PC-9 (cell line): ENCODE measurements at regions not wholly inside any gene's neighbourhood (a gene's known extent, or its start where the extent isn't known, plus 50 kb on each side); places are given as distances from the start of the nearest gene placed in this dataset.

ENCODE experiments used
- BruUV-seq: library from RNA; stranded (reverse); fragments of 400-500 nt; replicated peaks from 2 replicates; lab custom pipeline; 2021; lab: Mats Ljungman, UMichigan
- CTCF ChIA-PET: fragments of 300-600 bp; sonication (Branson Sonifier 250); formaldehyde crosslinking; loops from one replicate; lab custom pipeline; 2022; ENCODE audit warnings: antibody characterized with exemption; lab: Charles Lee
- POLR2A ChIA-PET: fragments of 300-600 bp; sonication (Branson Sonifier 250); formaldehyde crosslinking; loops from one replicate; lab custom pipeline; 2022; ENCODE audit warnings: antibody characterized with exemption; ENCODE audit not compliant: unreplicated experiment; lab: Charles Lee
- DNase-seq, 2 experiments: peaks; one replicate each; pipeline versions ENCODE4 v3.0.0 to v3.0.0-alpha.2; 2015 to 2022; ENCODE audit warnings: mixed read lengths in 1 of 2
- H2AFZ ChIP-seq: fragments of 200-600 bp; sonication (generic); 2 replicates; pipeline ENCODE4 v1.8.1; 2017; ENCODE audit warnings: antibody characterized with exemption
- H3F3A ChIP-seq: fragments of 200-600 bp; sonication (generic); 2 replicates; pipeline ENCODE4 v1.8.1; 2017; ENCODE audit warnings: antibody characterized with exemption, mild to moderate bottlenecking, low read depth; ENCODE audit not compliant: insufficient read depth
- H3K27ac ChIP-seq: fragments of 200-600 bp; sonication (generic); 2 replicates; pipeline ENCODE4 v1.6.1; 2016; ENCODE audit warnings: mixed run types
- H3K27me3 ChIP-seq: fragments of 200-600 bp; sonication (generic); 2 replicates; pipeline ENCODE4 v1.6.1; 2016; ENCODE audit warnings: low read depth, mixed run types; ENCODE audit not compliant: insufficient read depth
- H3K36me3 ChIP-seq: fragments of 200-600 bp; sonication (generic); 2 replicates; pipeline ENCODE4 v1.6.1; 2016; ENCODE audit warnings: low read depth, mixed run types
- H3K4me1 ChIP-seq: fragments of 200-600 bp; sonication (generic); replicated peaks from 2 replicates; pipeline ENCODE4 v1.6.1; 2016; ENCODE audit warnings: mixed run types; ENCODE audit not compliant: insufficient read depth
- H3K4me2 ChIP-seq: fragments of 200-600 bp; sonication (generic); 2 replicates; pipeline ENCODE4 v1.6.1; 2017; ENCODE audit warnings: mixed run types
- H3K4me3 ChIP-seq: fragments of 200-600 bp; sonication (generic); 2 replicates; pipeline ENCODE4 v1.6.1; 2016; ENCODE audit warnings: mixed run types
- H3K79me2 ChIP-seq: fragments of 200-600 bp; sonication (generic); 2 replicates; pipeline ENCODE4 v1.6.1; 2017; ENCODE audit warnings: low read depth, mixed run types
- H3K9me2 ChIP-seq: fragments of 200-600 bp; sonication (generic); 2 replicates; pipeline ENCODE4 v1.8.1; 2017; ENCODE audit warnings: mild to moderate bottlenecking; ENCODE audit not compliant: insufficient read depth
- H3K9me3 ChIP-seq: fragments of 200-600 bp; sonication (generic); 2 replicates; pipeline ENCODE4 v1.8.1; 2016; ENCODE audit warnings: low read depth; ENCODE audit not compliant: insufficient read depth
- H4K20me1 ChIP-seq: fragments of 200-600 bp; sonication (generic); 2 replicates; pipeline ENCODE4 v1.8.1; 2017; ENCODE audit not compliant: insufficient read depth
- EZH2 ChIP-seq: fragments of 200-600 bp; sonication (generic); IDR thresholded peaks from 2 replicates; pipeline ENCODE4 v1.8.0; 2017; ENCODE audit warnings: antibody characterized with exemption, low read depth
- intact Hi-C: fragments of 100-400 bp; cut with micrococcal nuclease; formaldehyde crosslinking; loops from one replicate; pipeline ENCODE4 v1.10.0; 2022; ENCODE audit not compliant: unreplicated experiment
- TF ChIP-seq, protein P1 (sequence below): fragments of 200-600 bp; sonication (generic); conservative IDR thresholded peaks from 2 replicates; pipeline ENCODE4 v1.6.1; 2017; ENCODE audit warnings: mixed run types, antibody characterized with exemption, mild to moderate bottlenecking, moderate library complexity

DNA sequence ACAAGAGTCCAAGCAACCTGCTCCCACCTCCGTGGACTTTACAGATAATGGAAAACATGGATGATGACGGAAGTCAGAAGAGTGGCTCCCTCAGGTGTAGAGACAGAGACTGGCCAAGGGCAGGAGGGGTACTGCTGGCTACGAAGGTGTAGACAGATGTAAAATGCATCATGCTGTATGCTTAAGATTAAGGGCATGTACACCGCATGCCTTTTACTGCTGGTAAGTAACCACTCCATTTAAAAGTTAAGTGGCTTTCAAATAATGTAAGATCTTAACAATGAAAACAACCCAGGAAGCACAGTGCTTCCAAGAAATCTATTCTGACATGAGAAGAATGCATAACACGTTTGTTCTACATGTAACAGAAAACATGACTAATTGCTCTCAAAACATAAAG lies 76.9 kb upstream of the FAM9B start:
- DNase-seq: no peak
- no TSS peak for BruUV-seq
- H3K27me3 ChIP-seq: no peaks in the 10 kb centered on the region
- H4K20me1 ChIP-seq: no peaks in the 10 kb centered on the region
- ChIA-PET CTCF (no interaction called here), POLR2A (no interaction called here)
- no peak overlapping the region for H3K4me3 ChIP-seq
- TF ChIP-seq EZH2: no peak
- TF ChIP-seq, protein P1, sequence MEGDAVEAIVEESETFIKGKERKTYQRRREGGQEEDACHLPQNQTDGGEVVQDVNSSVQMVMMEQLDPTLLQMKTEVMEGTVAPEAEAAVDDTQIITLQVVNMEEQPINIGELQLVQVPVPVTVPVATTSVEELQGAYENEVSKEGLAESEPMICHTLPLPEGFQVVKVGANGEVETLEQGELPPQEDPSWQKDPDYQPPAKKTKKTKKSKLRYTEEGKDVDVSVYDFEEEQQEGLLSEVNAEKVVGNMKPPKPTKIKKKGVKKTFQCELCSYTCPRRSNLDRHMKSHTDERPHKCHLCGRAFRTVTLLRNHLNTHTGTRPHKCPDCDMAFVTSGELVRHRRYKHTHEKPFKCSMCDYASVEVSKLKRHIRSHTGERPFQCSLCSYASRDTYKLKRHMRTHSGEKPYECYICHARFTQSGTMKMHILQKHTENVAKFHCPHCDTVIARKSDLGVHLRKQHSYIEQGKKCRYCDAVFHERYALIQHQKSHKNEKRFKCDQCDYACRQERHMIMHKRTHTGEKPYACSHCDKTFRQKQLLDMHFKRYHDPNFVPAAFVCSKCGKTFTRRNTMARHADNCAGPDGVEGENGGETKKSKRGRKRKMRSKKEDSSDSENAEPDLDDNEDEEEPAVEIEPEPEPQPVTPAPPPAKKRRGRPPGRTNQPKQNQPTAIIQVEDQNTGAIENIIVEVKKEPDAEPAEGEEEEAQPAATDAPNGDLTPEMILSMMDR: no peak
- intact Hi-C loops: no loop called here
- no peak overlapping the region for H2AFZ ChIP-seq
- H3K27ac ChIP-seq: no peak overlapping the region
- no peaks in the 10 kb centered on the region for H3K4me1 ChIP-seq
- no peaks in the 10 kb centered on the region for H3K9me3 ChIP-seq
- no peaks in the 10 kb centered on the region for H3K79me2 ChIP-seq
- no peaks in the 10 kb centered on the region for H3F3A ChIP-seq
- H3K4me2 ChIP-seq: no peak overlapping the region
- no peaks in the 10 kb centered on the region for H3K36me3 ChIP-seq
- no peaks in the 10 kb centered on the region for H3K9me2 ChIP-seq

DNA sequence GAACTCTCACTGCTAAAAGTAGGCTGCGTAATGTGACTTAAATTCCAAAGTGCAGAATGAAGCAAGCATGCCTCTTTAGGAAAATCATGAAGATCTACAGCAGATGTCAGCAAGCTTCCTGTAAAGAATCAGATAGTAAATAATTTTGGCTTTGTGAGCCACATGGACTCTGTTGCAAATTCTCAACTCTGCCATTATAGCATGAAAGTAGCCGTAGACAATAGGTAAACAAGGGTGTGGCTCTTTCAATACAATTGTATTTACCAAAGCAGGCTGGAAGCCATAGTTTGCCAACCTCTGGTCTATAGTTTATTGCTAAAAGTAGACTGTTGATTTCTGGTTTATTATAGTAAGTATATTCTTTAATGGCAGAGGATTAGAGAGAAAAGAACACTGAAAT lies 80.3 kb upstream of the FAM9B start:
- CTCF ChIA-PET: no interaction called here
- Histone ChIP-seq H3F3A (no peaks in the 10 kb centered on the region), H3K27me3 (no peaks in the 10 kb centered on the region)

DNA sequence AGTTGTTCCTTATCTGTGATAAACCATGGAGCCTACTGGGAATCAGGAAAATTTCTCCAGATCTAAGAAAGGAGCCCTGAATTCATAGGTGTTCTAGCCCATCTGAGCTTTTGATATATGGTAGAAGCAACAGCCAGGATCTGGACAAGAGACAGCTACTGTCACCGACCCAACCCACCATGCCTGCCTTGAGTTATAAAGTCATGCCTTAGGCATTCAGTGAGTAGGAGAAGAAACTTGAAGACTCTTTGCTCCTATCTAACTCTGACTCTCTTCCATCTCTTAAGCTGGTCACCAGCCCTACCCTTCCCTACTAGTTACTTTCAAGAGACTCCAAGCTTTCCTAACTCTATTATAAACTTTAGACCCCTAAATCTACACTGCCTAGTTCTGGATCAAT lies 83.9 kb upstream of the FAM9B start:
- H4K20me1 ChIP-seq: no peaks in the 10 kb centered on the region
- intact Hi-C loops: no loop called here
- no peaks in the 10 kb centered on the region for H3K9me3 ChIP-seq
- H3K27ac ChIP-seq: no peak overlapping the region
- CTCF ChIA-PET: no interaction called here
- BruUV-seq: no TSS peak
- no peaks in the 10 kb centered on the region for H3K9me2 ChIP-seq
- H3K4me2 ChIP-seq: no peak overlapping the region
- no peaks in the 10 kb centered on the region for H3K27me3 ChIP-seq
- no peak overlapping the region for H3K4me3 ChIP-seq
- H2AFZ ChIP-seq: no peak overlapping the region
- TF ChIP-seq, protein P1: no peak
- TF ChIP-seq EZH2: no peak
- H3K36me3 ChIP-seq: no peaks in the 10 kb centered on the region
- POLR2A ChIA-PET: no interaction called here
- H3K4me1 ChIP-seq: no peaks in the 10 kb centered on the region
- no peaks in the 10 kb centered on the region for H3F3A ChIP-seq
- no peak for DNase-seq
- no peaks in the 10 kb centered on the region for H3K79me2 ChIP-seq

More for the DNA sequence above, 80.3 kb upstream of the FAM9B start:
- Histone ChIP-seq H3K79me2 (no peaks in the 10 kb centered on the region), H4K20me1 (no peaks in the 10 kb centered on the region), H3K9me3 (no peaks in the 10 kb centered on the region), H3K4me2 (no peak overlapping the region), H2AFZ (no peak overlapping the region), H3K4me1 (no peaks in the 10 kb centered on the region), H3K4me3 (no peak overlapping the region), H3K9me2 (no peaks in the 10 kb centered on the region), H3K27ac (no peak overlapping the region), H3K36me3 (no peaks in the 10 kb centered on the region)
- intact Hi-C loops: no loop called here
- TF ChIP-seq, protein P1: no peak
- no peak for TF ChIP-seq EZH2
- DNase-seq: no peak
- POLR2A ChIA-PET: no interaction called here
- BruUV-seq: no TSS peak
